ENCODE measurements at regions not wholly inside any gene's neighbourhood (a gene's known extent, or its start where the extent isn't known, plus 50 kb on each side); places are given as distances from the start of the nearest gene placed in this dataset.
"Not testable (repeated sequence)": the region's sequence is repeated elsewhere in the genome, so short reads cannot be mapped to it uniquely, and the experiment has no call there.

GRCh38 chr10:33101392-33101787, 143.4 kb upstream of the ITGB1 start:
- DNase-seq (ENCODE audit: low spot score): no peak

- DNase-seq (ENCODE audit: low spot score): no peak
Measured at GRCh38 chr10:33100781-33101391, 142.9 kb upstream of the ITGB1 start.

- no peak for DNase-seq (ENCODE audit: low spot score)
Measured at GRCh38 chr10:33099748-33100147, 141.7 kb upstream of the ITGB1 start.

- no peak for DNase-seq (ENCODE audit: low spot score)
Measured at GRCh38 chr10:33098951-33099663, 141.1 kb upstream of the ITGB1 start.

GRCh38 chr10:33095867-33096815, 138.1 kb upstream of the ITGB1 start:
- DNase-seq (ENCODE audit: low spot score): no peak

- no peak for DNase-seq (ENCODE audit: low spot score)
Measured at GRCh38 chr10:33094263-33095051, 136.4 kb upstream of the ITGB1 start.

GRCh38 chr10:33093362-33093761, 135.3 kb upstream of the ITGB1 start:
- no peak for DNase-seq (ENCODE audit: low spot score)

- DNase-seq (ENCODE audit: low spot score): no peak
Measured at GRCh38 chr10:33092596-33092995, 134.6 kb upstream of the ITGB1 start.

GRCh38 chr10:33091201-33091600, 133.2 kb upstream of the ITGB1 start:
- DNase-seq (ENCODE audit: low spot score): no peak

GRCh38 chr10:33088990-33089389, 131.0 kb upstream of the ITGB1 start:
- no peak for DNase-seq (ENCODE audit: low spot score)

GRCh38 chr10:33087922-33088321, 129.9 kb upstream of the ITGB1 start:
- DNase-seq (ENCODE audit: low spot score): no peak

GRCh38 chr10:33087152-33087551, 129.1 kb upstream of the ITGB1 start:
- DNase-seq (ENCODE audit: low spot score): peak; percentile 51

- DNase-seq (ENCODE audit: low spot score): no peak
Measured at GRCh38 chr10:33086100-33086499, 128.1 kb upstream of the ITGB1 start.

- no peak for DNase-seq (ENCODE audit: low spot score)
Measured at GRCh38 chr10:33085313-33085833, 127.3 kb upstream of the ITGB1 start.

- DNase-seq (ENCODE audit: low spot score): no peak
Measured at GRCh38 chr10:33084453-33084852, 126.4 kb upstream of the ITGB1 start.

GRCh38 chr10:33082373-33082895, 124.4 kb upstream of the ITGB1 start:
- no peak for DNase-seq (ENCODE audit: low spot score)

GRCh38 chr10:33080467-33080866, 122.4 kb upstream of the ITGB1 start:
- DNase-seq (ENCODE audit: low spot score): not testable (repeated sequence)

- DNase-seq (ENCODE audit: low spot score): no peak
Measured at GRCh38 chr10:33074443-33074842, 116.4 kb upstream of the ITGB1 start.

GRCh38 chr10:33073641-33074415, 115.8 kb upstream of the ITGB1 start:
- no peak for DNase-seq (ENCODE audit: low spot score)

- no peak for DNase-seq (ENCODE audit: low spot score)
Measured at GRCh38 chr10:33071857-33072256, 113.8 kb upstream of the ITGB1 start.

- DNase-seq (ENCODE audit: low spot score): no peak
Measured at GRCh38 chr10:33070101-33070500, 112.1 kb upstream of the ITGB1 start.

Measured in CD4-positive, alpha-beta T cell treated with Interleukin-6 at 100 ng/mL for 8 hours (primary cell).